Panc1 (cell line): ENCODE measurements at regions not wholly inside any gene's neighbourhood (a gene's known extent, or its start where the extent isn't known, plus 50 kb on each side); places are given as distances from the start of the nearest gene placed in this dataset.
A peak's percentile ranks its signal among the peaks of the same experiment; 100 is the strongest.

Source experiments
- ATAC-seq: fragments of 200-7000 bp; cut with Tn5 transposase; 2 replicates; pipeline ENCODE4 v1.9.1; 2020; ENCODE audit warnings: mild to moderate bottlenecking, moderate library complexity
- BruUV-seq: library from RNA; stranded (reverse); fragments of 400-500 nt; replicated peaks from 2 replicates; lab custom pipeline; 2021; lab: Mats Ljungman, UMichigan
- CTCF ChIA-PET: fragments of 300-600 bp; sonication (Branson Sonifier 250); formaldehyde crosslinking; loops from one replicate; lab custom pipeline; 2022; ENCODE audit warnings: antibody characterized with exemption; lab: Charles Lee
- POLR2A ChIA-PET: fragments of 300-600 bp; sonication (Branson Sonifier 250); formaldehyde crosslinking; loops from one replicate; lab custom pipeline; 2022; ENCODE audit warnings: antibody characterized with exemption; lab: Charles Lee
- DNase-seq: peaks from one replicate; pipeline ENCODE4 v3.0.0-alpha.2; 2010; ENCODE audit warnings: low read depth, low spot score
- H3K27ac ChIP-seq: 2 replicates; pipeline ENCODE4 v1.5.1; 2011; ENCODE audit warnings: mild to moderate bottlenecking, low read length, inconsistent platforms
- H3K27me3 ChIP-seq: fragments of 200-500 bp; sonication (Bioruptor generic); 2 replicates; pipeline ENCODE4 v1.6.0; 2014; ENCODE audit warnings: low read length, inconsistent platforms; ENCODE audit not compliant: control insufficient read depth, insufficient read depth
- H3K36me3 ChIP-seq: fragments of 200-500 bp; sonication (Bioruptor generic); 2 replicates; pipeline ENCODE4 v1.5.1; 2014; ENCODE audit warnings: inconsistent platforms, mild to moderate bottlenecking, low read length, moderate library complexity; ENCODE audit not compliant: control insufficient read depth, insufficient read depth
- H3K4me1 ChIP-seq: 2 replicates; pipeline ENCODE4 v1.5.1; 2011; ENCODE audit warnings: inconsistent platforms, mild to moderate bottlenecking, low read length, moderate library complexity; ENCODE audit not compliant: control insufficient read depth, insufficient read depth
- H3K4me3 ChIP-seq, 2 experiments: 2 replicates each; pipeline ENCODE4 v1.5.1; 2011 to 2012; ENCODE audit warnings: low read depth in 2 of 2, low read length in 2 of 2, mild to moderate bottlenecking in 2 of 2, inconsistent platforms in 1 of 2, moderate library complexity in 1 of 2
- H3K9me3 ChIP-seq: fragments of 200-500 bp; sonication (Bioruptor generic); 2 replicates; pipeline ENCODE4 v1.5.1; 2014; ENCODE audit warnings: low read depth, mild to moderate bottlenecking, inconsistent platforms, low read length, moderate library complexity; ENCODE audit not compliant: control insufficient read depth, insufficient read depth
- CTCF ChIP-seq: fragments of 450-650 bp; IDR thresholded peaks from 2 replicates; pipeline ENCODE4 v1.5.1; 2017; ENCODE audit warnings: mild to moderate bottlenecking
- POLR2AphosphoS5 ChIP-seq: IDR thresholded peaks from 2 replicates; pipeline ENCODE4 v1.6.1; 2012; ENCODE audit warnings: mild to moderate bottlenecking, low read depth, low read length, moderate library complexity
- REST ChIP-seq, 2 experiments: IDR thresholded peaks; 2 replicates each; pipeline ENCODE4 v1.6.1; 2011 to 2012; ENCODE audit warnings: low read depth in 2 of 2, control low read depth in 1 of 2, low read length in 1 of 2, mild to moderate bottlenecking in 1 of 2, moderate library complexity in 1 of 2; ENCODE audit not compliant: insufficient read depth in 1 of 2
- SIN3A ChIP-seq: IDR thresholded peaks from 2 replicates; pipeline ENCODE4 v1.6.1; 2012; ENCODE audit warnings: low read depth, mild to moderate bottlenecking, low read length, moderate library complexity, borderline replicate concordance; ENCODE audit not compliant: insufficient read depth
- TCF7L2 ChIP-seq: IDR thresholded peaks from 2 replicates; pipeline ENCODE4 v1.6.1; 2011; ENCODE audit warnings: mild to moderate bottlenecking, low read depth, low read length, inconsistent platforms
- in situ Hi-C: cut with HindIII; loops from 2 replicates; pipeline ENCODE4 v1.10.0; 2016; ENCODE audit warnings: low sequenced_read_pairs, low pct_unique_long_range_greater_than_20kb
- intact Hi-C: fragments of 100-400 bp; cut with micrococcal nuclease; formaldehyde crosslinking; loops from one replicate; pipeline ENCODE4 v1.10.0; 2022; ENCODE audit not compliant: unreplicated experiment

GRCh38 chr7:125573126-125573525, 643.5 kb upstream of the POT1 start:
- TF ChIP-seq REST (IDR thresholded peaks at IDR 0.05; ENCODE audit: insufficient read depth in 1 of 2, low read depth in 2 of 2, low read length in 1 of 2) (no peak), TCF7L2 (peak; percentile 56; the same call in 1 of the 2 replicates)
- H3K27ac ChIP-seq: no peak overlapping the region
- ATAC-seq (no peak), DNase-seq (no peak)
- H3K27me3 ChIP-seq: no peaks in the 10 kb centered on the region
- ChIA-PET POLR2A (no interaction called here), CTCF (no interaction called here)
- H3K36me3 ChIP-seq: no peaks in the 10 kb centered on the region
- BruUV-seq: no TSS peak
- H3K9me3 ChIP-seq: no peaks in the 10 kb centered on the region
- intact Hi-C loops: no loop called here
- H3K4me3 ChIP-seq: no peak overlapping the region
- H3K4me1 ChIP-seq: no peaks in the 10 kb centered on the region
- in situ Hi-C loops: no loop called here

- intact Hi-C loops (no loop called here), in situ Hi-C loops (no loop called here)
- H3K4me1 ChIP-seq: no peaks in the 10 kb centered on the region
- ChIA-PET POLR2A (no interaction called here), CTCF (no interaction called here)
- H3K27ac ChIP-seq: no peak overlapping the region
- no peak for TF ChIP-seq SIN3A
- no peak for TF ChIP-seq REST (IDR thresholded peaks at IDR 0.05; ENCODE audit: insufficient read depth in 1 of 2, low read depth in 2 of 2, low read length in 1 of 2)
- no peak for TF ChIP-seq TCF7L2
- no peak for TF ChIP-seq CTCF
- no peak for TF ChIP-seq POLR2AphosphoS5
- H3K27me3 ChIP-seq: no peaks in the 10 kb centered on the region
- no peak overlapping the region for H3K4me3 ChIP-seq
- H3K9me3 ChIP-seq: no peaks in the 10 kb centered on the region
- BruUV-seq: no TSS peak
- no peaks in the 10 kb centered on the region for H3K36me3 ChIP-seq
- DNase-seq (no peak), ATAC-seq (no peak)
Measured at GRCh38 chr7:125572414-125572813, 642.8 kb upstream of the POT1 start.
